ENCODE measurements at regions not wholly inside any gene's neighbourhood (a gene's known extent, or its start where the extent isn't known, plus 50 kb on each side); places are given as distances from the start of the nearest gene placed in this dataset.
"Not testable (repeated sequence)": the region's sequence is repeated elsewhere in the genome, so short reads cannot be mapped to it uniquely, and the experiment has no call there.

DNA sequence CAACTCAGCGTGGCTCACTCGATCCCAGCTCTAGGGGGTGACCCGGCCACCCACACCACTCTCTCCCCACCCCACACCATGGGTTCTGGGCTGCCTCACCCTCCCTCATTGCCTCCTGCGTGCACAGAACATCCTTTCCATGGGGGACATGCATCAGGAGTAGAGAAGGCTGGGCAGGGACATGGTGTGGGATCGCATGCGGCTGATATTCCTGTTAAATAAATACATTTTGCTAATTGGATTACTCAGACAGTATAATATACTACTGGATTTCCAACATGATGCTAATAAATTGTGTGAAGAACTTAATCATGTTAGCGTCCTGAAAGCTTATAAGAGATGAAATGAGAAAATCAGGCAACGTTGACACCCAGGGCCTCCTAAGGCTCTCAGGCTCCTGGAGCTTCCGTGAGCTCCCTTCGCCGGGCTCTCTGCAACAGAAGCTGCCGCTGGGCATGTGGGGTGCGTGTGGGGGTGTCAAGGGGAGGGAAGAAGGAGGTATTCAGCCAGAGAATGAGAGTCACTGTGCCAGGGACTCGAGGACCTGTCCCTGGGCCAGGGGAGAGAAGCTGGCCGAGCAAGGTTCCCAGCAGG lies 173.1 kb upstream of the TNRC6C start:
- DNase-seq (ENCODE audit: extremely low read depth, low read depth): no peak

DNA sequence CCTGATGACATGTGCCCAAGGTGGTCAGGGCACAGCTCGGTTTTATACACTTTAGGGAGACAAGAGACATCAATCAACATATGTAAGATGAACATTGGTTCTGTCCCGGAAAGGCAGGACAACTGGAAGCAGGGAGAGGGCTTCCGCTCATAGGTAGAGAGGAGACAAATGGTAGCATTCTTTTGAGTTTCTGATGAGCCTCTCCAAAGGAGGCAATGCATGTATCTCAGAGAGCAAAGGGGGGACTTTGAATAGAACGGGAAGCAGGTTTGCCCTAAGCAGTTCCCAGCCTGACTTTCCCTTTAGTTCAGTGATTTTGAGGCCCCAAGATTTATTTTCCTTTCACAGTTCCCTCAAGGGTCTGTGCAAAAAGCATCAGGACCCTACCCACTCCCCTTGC lies 172.4 kb upstream of the TNRC6C start:
- DNase-seq (ENCODE audit: extremely low read depth, low read depth): no peak

DNA sequence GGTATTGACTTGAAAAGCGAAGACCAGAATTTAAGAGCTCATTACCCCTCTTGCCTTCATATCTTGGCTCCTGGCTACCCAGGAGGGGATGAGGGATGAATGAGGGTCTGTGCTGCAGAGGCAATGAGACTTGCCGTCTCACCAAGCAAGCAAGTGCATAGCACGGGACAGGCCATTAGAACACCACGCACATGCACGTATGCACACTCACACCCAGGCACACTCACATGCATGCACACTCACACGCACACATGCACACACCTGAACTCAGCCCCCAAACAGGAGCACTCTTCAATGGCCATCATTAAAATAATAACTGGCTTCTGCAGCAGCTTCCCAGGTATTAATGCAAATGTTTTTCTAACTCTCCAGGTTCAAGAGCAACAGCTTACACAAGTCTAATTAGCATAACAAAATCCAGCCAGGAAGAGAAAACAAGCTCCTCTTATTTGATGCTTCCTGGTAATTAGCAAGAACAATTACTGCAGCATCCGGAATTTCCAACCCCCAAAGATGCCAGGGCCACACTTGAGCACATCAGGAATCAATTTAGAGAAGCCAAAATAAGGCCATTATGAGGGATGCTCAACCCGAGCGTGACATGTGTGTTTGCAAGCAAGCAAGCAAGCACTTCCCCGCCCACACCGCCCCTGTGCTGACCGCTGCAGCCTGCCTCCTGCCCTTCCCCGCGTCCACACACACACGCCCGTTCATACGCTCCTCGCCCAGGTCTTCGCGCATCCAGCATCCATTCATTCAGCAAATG lies 171.6 kb upstream of the TNRC6C start:
- no peak for DNase-seq (ENCODE audit: extremely low read depth, low read depth)

DNA sequence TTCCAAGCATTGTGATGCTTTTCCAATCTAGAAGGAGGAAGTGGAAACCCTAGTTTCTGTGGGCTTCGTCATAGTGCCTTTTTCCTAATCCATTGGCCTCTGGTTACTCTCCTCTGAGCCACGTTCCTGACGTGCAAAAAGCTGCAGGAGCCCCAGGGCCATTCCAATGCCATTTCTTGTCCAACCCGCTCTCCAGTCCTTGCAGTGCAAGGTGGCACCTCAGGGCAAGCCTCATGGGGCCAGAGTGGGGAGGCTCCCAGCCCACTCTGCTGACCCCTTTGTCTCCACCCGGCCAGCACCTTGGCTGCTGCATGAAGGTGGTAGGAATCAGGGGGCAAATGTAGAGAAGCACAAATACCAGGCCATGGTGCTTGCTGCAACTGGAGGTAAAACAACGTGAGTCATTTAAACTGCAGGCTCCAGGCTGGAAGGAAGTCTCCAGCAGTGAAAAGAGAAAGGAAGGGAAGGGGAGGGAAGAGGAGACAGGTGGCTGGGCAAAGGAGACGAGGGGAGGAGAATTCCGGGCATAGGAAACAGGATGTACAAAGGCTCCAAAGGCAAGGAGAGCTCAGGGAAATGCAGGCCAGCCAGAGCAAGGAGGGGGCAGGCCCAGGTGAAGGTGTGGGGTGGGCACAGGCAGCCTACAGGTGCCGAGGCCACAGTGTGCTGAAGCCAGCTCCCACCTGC lies 168.2 kb upstream of the TNRC6C start:
- no peak for DNase-seq (ENCODE audit: extremely low read depth, low read depth)

DNA sequence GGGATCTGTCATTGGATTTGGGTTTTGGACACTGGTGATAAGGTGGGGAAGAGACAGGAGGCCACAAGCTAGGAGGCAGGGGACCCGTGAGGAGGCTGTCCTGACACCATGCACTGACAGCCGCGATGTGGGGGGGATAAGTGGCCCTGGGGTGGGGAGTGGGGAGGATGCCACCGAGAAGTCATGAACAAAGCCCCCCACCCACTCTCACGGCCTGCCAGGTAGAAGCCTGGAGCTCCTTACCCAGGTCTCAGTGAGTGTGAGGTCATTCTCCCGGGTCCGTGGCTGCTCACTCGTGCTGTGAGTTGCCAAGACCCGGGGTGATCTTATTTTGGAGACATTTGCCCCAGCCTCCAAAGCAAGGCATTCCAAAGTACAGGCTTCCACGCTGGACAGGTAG lies 165.9 kb upstream of the TNRC6C start:
- DNase-seq (ENCODE audit: extremely low read depth, low read depth): no peak

DNA sequence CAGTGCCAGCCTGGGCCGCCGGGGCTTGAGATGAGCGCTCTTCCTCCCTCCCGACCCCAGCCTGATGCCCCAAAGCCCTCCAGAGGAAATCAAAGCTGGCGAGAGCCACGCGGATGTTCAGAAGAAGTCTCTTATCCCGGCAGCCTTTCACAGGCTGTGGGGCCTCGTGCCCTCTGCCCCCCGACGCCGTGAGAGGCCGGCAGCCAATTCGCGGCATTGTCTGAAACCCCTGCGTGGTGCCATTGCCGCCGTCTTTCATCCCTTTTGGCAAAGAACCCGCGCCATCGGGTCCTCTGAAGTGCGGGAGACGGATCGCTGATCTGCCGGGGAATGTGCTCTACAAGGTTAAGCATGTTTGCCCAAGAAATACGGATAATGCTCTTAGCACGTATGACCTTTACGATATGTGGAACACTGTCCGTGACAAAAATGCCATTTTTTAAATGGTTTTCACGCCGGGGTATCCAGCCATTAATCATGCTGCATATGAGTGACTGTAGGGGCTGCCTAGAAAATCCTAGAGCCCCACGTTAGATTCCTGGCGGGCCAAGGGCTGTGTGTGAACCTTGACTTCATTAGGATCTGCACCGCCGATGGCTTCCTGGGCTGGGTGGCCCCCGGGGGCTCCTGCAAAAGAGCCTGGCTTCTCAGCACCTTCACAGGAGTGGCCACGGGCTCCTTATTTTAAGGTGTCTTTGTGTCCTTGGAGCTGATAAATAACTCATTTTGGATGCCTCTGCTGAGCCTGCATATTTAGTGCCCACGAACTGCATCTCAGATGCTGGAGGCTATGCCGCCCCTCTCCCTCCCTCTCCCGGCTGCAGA lies 165.1 kb upstream of the TNRC6C start:
- DNase-seq (ENCODE audit: extremely low read depth, low read depth): no peak

DNA sequence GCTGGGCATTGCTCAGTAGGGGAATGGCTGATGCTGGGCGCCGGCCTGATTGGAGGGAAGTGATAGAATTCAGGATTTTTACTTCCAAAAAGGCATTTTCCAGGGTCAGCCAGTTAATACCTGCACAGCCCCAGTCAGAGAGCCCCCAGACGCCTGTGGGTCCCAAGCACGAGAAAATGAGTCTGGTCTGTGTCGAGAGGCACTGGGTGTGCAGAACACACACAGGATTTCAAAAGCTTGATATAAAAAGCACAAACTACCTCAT lies 164.6 kb upstream of the TNRC6C start:
- no peak for DNase-seq (ENCODE audit: extremely low read depth, low read depth)

DNA sequence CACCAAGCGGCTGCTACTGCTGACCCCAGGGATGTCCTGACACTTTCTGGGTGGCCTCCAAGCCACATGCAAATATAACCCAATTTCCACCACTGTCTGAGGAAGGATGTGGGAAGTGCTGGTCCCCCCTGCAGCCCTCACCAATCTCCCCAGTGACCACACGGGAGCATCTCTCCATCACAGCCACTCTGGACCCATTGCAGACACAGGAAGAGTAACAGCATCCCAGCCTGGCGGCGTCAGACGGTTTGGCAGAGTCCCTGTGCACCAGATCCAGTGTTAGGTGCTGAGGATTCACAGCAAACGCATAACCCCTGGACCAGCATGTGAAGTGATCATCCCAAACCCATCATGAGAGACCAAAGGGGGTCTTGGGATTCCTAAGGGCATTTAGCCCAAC lies 163.7 kb upstream of the TNRC6C start:
- no peak for DNase-seq (ENCODE audit: extremely low read depth, low read depth)

DNA sequence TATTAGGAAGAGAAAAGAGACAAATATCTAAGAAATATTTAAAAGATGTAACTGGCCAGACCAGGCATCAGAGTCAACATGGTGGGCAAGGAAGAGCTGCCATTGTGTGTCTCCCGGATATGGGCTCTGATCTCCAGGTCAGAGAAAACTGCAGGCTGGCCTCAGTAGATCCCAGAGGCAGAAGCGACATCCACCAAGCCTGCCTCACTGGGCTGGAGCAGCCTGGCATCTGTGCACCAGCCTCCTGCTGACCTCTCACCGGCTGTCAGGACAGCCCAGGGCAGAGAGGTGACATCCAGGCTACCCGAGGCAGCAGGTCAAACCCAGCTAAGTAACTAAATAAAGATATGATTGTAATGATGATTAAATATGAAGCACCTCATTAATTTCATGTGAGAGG lies 162.8 kb upstream of the TNRC6C start:
- no peak for DNase-seq (ENCODE audit: extremely low read depth, low read depth)

DNA sequence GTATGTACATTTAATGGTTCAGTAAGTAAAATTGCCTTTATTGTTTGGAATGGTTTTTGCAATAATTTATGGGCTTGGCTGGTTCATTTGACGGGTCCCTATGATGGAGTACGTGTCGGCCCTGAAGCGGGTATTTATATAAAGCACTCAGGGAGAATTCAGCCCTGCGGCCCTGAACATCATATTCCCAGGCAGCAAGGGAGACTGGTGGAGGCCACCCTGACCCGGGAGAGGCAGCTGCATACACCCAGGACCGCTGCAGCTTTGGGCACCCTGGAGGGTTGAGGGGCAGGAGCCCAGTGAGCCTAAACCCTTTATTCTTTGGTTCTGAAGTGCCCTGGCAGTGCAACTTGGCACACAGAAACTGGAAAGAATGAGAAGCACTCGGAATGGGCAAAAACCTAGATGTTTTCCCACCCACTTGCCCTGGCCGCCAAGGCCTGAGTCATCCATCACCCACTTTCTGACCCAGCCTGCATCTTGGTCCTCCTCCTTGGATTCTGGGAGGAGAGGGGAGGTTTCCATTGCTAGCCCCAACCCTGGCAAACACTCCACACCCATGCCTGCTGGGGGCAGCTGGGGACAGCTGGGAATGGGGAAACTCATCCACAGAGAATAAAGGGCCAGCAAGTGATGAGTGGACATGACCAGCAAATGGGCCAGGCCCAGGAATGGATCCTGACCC lies 162.2 kb upstream of the TNRC6C start:
- no peak for DNase-seq (ENCODE audit: extremely low read depth, low read depth)

DNA sequence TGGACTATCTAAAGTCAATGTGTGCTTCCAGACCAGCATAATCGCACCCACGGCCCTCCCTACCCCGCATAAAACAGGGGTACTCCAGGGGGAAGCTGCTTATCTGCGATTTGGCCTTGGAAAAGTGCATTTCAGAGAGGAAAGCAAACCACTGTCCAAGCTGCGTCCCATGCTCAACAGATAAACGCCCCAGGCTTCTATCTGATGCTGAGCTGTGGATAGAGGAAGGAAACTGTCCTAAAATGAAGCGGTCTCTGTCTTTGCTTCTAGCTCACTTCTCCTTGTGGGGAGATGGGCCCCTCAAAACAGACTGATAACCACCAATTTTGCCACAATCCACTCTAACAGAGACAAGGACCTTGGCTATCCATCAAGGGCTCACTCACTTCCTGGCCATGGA lies 160.5 kb upstream of the TNRC6C start:
- DNase-seq (ENCODE audit: extremely low read depth, low read depth): no peak

DNA sequence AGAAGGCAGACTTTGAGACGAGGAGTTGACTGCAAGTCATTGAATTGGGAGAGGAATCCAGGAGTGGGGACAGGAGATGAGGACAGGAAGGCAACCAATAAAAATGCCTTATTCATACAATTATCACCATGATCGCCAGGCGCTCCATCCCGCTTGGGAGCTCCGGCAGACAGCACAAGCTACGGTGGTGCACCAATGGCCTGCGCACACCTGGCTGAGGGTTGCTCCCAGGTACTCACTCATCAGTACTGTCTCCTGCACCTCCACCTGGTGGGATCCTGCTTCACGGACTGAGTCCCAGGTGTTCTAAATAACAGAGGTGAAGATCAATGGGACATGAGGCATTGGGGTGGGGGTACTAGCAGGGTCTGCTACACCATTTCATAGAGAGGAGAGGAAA lies 160.0 kb upstream of the TNRC6C start:
- DNase-seq (ENCODE audit: extremely low read depth, low read depth): no peak

DNA sequence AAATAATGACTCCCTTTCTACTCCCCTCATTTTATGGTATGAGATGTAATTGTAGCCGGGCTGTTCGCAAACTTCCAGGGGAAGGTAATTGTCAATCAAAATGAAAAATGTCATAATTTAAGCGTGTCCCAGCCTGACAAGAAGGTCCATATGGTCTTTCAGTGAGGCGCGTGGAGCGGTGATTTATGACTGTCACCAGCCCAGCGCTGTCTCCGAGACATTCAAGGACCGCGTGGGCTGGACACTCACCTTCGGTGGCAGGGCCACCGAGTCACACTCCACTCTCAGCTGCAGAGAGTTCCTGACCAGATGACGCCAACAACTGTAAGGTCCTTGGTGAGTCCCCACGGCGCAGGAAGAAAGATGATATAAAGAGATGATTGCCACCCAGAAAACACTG lies 157.7 kb upstream of the TNRC6C start:
- DNase-seq (ENCODE audit: extremely low read depth, low read depth): no peak

DNA sequence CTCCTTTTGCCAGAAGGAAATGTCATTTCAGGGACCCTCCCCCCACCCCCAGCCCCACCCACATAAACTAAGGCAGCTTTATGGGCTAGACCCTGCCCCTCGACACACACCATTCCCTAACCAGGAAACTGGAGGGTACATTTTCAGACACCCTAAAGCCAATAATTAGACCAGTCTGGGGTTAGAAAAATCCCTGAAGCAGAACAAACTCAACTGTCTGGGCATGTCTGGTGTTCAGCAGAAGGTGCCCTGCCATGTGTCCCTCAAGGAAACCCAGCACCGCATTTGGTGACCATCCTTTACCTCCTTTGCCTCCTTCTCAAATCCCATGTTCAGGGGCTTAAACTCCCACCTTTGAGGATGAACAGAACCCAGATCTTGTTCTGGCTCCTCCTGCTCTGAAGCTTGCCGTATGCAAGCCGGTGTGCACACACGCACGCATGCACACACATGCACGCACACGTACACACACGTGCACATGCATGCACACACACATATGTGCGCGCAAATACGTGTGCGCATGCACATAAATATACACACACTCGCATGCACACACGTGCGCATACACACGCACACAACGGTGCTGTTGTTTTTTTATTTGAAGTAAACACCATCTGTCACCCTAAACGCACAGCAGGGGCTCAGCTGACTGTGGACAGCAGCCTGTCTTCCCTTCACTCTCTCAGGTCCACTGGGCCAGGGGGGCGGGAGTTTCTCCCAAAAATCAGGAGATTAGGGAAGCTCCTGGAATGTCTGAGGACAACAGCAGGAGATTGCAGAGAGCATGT lies 156.8 kb upstream of the TNRC6C start:
- DNase-seq (ENCODE audit: extremely low read depth, low read depth): no peak

DNA sequence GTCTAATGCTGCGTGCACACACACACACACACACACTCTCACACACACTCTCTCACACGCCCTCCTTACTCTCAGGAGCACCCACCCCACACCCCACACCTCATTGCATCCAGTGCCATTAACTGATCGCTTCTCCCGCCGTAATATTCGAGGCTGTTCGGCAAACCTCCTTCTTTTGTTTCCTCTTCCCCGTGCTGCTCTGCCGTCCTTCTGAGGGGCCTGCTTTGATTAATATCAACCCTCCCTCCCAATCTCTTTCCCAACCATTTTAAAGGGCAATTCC lies 156.2 kb upstream of the TNRC6C start:
- no peak for DNase-seq (ENCODE audit: extremely low read depth, low read depth)

DNA sequence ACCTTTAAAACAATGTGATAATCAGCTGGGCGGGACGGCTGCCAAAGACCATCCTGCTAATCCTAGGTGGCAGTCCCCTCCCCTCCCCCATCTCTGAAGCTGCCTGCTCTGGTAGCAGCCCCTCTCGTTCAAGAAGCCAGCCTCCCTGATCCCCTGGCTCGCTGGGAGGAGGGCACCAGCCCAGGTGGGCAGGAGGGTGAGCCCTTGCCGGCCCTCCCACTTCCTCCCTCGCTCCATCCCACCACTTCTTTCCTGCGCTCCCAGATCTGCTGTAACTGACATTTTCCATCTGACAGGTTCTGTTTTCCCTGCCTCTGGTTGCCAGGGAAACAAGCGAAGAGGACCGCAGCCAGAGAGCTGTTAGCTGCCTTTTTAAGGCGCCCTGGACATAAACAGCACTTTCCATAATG lies 155.7 kb upstream of the TNRC6C start:
- no peak for DNase-seq (ENCODE audit: extremely low read depth, low read depth)

DNA sequence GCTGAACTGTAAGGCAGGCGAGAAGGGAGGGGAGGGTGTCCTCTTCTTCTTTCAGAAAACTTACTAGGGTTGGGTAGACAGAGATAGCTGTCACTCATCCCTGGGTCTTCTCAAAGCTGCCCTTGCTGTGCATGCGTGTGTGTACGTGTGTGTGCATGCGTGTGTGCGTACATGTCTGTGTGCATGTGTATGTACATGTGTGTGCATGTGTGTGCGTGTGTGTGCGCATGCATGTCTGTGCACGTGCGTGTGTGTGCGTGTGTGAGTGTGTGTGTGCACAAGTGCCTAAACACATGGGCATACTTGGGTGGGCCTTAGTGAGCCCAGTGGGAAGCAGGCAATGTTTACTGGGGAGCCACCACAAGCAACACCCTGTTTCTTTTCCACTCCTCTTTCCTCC lies 154.8 kb upstream of the TNRC6C start:
- no peak for DNase-seq (ENCODE audit: extremely low read depth, low read depth)

DNA sequence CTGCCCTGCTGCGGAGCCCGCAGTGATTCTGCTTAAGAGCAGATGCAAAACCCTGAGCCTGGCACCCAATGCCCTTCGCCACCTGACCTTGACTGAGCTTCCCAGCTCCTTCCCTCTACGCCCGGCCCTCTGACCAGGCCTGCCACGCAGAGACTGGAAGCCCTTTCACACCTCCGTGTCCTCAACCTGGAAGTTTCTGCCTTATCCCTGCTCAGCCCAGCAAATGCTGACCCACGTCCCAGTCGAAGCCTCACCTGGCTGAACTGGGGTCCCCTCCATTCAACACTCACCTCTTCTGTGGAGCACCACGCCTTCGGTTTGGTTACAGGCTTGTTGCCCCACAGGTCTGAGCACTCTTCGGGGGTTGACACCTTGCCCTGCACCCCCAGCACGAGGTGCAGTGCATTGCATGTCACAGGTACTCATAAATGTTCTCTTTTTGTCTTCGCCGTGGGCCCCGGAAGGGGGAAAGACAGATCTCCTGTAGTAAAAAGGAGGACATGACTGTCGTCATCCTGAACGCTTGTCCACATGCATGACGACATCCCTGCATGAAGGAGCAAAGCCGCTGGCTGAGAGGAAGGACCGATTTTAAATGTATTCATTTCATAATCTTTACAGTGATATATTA lies 153.6 kb upstream of the TNRC6C start:
- no peak for DNase-seq (ENCODE audit: extremely low read depth, low read depth)

DNA sequence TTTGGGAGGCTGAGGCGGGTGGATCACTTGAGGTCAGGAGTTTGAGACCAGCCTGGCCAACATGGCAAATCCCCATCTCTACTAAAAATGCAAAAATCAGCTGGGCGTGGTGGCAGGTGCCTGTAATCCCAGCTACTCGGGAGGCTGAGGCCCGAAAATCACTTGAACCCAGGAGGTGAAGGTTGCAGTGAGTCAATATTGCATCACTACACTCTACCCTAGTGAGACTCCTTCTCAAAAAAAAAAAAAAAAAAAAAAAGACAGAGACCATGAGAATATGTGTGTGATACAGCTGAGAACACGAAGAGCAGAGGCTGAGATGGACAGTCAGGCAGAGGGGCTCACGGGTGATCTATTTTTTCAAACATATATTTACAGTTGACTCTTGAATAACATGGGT lies 152.5 kb upstream of the TNRC6C start:
- DNase-seq (ENCODE audit: extremely low read depth, low read depth): not testable (repeated sequence)

Measured in NCI-H460 (cell line).